ENCODE measurements at regions not wholly inside any gene's neighbourhood (a gene's known extent, or its start where the extent isn't known, plus 50 kb on each side); places are given as distances from the start of the nearest gene placed in this dataset.

- TF ChIP-seq CTCF (IDR thresholded peaks at IDR 0.05) (no peak), ZFX (IDR thresholded peaks at IDR 0.05; ENCODE audit: borderline replicate concordance) (no peak)
These were observed 798.7 kb upstream of the SEMA6D start for GRCh38 chr15:46918462-46919140.
